D721Med (cell line): ENCODE measurements at regions not wholly inside any gene's neighbourhood (a gene's known extent, or its start where the extent isn't known, plus 50 kb on each side); places are given as distances from the start of the nearest gene placed in this dataset.
"Not testable (repeated sequence)": the region's sequence is repeated elsewhere in the genome, so short reads cannot be mapped to it uniquely, and the experiment has no call there.

Experiments used
- DNase-seq: peaks from one replicate; pipeline ENCODE4 v3.0.0; 2011; ENCODE audit warnings: low spot score; ENCODE audit not compliant: insufficient read length
- FAIRE-seq: peaks from 2 replicates; lab custom pipeline; 2011; peaks lifted over from hg19 to GRCh38; lab: Jason Lieb, UNC
- TF ChIP-seq, protein P1 (sequence below): IDR thresholded peaks from 2 replicates; pipeline ENCODE4 v1.5.1; 2012; ENCODE audit warnings: mild to moderate bottlenecking, control low read depth; ENCODE audit not compliant: insufficient read depth; ENCODE audit errors: missing control alignments

DNA sequence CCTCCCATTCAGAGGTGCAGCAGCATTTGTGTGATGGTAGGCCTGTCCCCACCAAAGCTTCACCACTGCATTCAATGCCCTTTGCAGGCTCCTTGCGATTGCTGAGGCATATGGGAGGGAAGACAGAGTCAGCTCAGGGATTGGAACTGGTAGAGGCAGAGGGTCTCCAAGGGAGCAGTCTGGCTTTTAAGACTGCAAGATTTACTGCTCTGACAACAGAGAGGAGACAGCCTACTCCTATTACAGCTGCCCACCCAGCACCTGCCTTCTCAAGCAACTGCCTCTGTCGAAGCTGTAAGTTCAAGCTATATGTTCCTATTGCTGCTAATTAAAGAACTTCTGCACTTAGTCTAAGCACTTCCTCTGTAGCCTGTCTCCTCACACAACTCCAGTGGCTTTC, 481.8 kb downstream of the FGF13 start:
- DNase-seq (no peak), FAIRE-seq (no peak)
- TF ChIP-seq, protein P1, sequence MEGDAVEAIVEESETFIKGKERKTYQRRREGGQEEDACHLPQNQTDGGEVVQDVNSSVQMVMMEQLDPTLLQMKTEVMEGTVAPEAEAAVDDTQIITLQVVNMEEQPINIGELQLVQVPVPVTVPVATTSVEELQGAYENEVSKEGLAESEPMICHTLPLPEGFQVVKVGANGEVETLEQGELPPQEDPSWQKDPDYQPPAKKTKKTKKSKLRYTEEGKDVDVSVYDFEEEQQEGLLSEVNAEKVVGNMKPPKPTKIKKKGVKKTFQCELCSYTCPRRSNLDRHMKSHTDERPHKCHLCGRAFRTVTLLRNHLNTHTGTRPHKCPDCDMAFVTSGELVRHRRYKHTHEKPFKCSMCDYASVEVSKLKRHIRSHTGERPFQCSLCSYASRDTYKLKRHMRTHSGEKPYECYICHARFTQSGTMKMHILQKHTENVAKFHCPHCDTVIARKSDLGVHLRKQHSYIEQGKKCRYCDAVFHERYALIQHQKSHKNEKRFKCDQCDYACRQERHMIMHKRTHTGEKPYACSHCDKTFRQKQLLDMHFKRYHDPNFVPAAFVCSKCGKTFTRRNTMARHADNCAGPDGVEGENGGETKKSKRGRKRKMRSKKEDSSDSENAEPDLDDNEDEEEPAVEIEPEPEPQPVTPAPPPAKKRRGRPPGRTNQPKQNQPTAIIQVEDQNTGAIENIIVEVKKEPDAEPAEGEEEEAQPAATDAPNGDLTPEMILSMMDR: no peak

DNA sequence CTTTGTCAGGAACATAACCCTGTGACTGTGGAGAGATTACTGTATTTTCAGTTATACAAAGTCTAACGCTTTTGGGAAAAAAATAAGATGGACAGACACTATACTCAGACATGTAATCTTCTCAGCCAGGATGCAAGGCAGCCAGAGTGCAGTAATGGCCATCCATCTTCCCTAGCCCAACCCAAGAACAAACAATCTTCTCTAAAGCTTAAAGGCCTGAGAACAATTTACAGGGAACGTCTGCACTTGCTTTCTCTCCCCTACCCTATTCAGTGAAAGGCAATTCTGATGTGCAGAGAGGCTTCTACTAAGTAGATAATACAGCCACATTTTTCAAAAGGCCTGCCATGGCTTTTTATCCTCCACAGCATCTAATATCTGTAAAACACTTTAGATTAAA, 471.3 kb downstream of the FGF13 start:
- DNase-seq (no peak), FAIRE-seq (no peak)
- TF ChIP-seq, protein P1: no peak

GRCh38 chrX:138254001-138254400, 457.5 kb downstream of the FGF13 start:
- TF ChIP-seq, protein P1: no peak
- DNase-seq: no peak
- FAIRE-seq: no peak

- DNase-seq (no peak), FAIRE-seq (no peak)
- TF ChIP-seq, protein P1: no peak
Measured at GRCh38 chrX:138255373-138255772, 456.1 kb downstream of the FGF13 start.

- DNase-seq, FAIRE-seq: not testable (repeated sequence)
Measured at GRCh38 chrX:138264095-138264494, 447.4 kb downstream of the FGF13 start.

GRCh38 chrX:138270931-138271330, 440.6 kb downstream of the FGF13 start:
- TF ChIP-seq, protein P1: no peak
- no peak for FAIRE-seq
- no peak for DNase-seq

DNA sequence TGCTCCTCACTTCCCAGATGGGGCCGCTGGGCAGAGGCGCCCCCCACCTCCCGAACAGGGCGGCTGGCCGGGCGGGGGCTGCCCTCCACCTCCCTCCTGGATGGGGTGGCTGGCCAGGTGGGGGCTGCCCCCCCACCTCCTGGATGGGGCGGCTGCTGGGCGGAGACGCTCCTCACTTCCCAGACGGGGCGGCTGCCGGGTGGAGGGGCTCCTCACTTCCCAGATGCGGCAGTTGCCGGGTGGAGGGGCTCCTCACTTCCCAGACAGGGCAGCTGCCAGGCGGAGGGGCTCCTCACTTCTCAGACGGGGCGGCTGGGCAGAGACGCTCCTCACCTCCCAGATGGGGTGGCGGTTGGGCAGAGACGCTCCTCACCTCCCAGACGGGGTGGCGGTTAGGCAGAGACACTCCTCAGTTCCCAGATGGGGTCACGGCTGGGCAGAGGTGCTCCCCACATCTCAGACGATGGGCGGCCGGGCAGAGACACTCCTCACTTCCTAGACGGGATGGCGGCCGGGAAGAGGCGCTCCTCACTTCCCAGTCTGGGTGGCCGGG, 428.8 kb downstream of the FGF13 start:
- DNase-seq, FAIRE-seq: not testable (repeated sequence)

DNA sequence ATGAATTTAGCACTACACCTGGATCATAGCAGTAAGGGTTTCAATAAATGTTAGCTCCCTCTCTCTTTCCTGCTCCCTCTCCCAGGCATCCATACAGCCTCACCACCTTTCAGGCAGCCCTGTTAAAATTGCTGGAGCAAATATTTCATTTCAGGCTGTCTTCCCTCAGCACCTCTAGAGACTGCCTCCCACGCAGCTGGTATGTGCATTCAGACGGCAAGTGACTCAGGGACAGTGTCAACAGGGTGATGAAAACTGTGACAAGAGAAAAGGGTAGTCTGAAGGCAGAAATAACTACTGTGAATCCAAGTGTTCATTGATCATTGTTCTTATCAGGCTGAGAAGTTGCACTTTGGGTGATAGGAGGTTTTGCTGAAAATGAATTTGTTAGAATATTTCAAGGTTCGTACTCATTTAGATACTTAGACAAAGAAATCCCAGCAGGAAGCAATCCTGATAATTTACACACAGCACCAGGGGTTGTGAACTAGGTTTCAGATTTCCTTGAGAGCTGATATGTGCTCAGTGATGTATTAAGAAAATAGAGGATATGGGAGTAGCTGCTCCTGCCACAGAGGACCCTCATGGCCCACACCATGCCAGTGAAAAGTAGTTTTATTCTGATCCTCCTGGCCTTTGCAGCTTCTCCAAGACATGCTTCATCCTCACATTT, 424.2 kb downstream of the FGF13 start:
- FAIRE-seq: no peak
- TF ChIP-seq, protein P1: no peak

More for the DNA sequence above, 424.2 kb downstream of the FGF13 start:
- DNase-seq: no peak
